ENCODE measurements at regions not wholly inside any gene's neighbourhood (a gene's known extent, or its start where the extent isn't known, plus 50 kb on each side); places are given as distances from the start of the nearest gene placed in this dataset.

DNA sequence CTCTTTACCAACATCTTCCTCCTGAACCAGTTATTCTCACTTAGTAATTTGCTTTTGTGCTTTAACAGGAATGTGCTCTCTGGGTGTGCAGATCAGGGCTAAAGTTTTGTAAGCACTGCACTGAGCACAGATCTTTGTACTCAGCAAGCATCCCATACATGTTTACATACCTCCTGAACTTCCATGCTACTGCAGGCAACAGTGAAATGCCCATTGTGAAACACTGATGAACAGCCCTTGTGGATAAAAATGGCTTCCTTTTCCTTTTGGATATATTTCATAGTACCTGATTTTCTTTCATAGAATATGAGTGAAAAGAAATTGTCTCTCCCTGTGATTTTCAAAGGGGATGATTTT lies 855.9 kb downstream of the MCTP2 start:
- Histone ChIP-seq H3K36me3 (ENCODE audit: insufficient read depth, low read length) (no peaks in the 10 kb centered on the region), H3K4me1 (ENCODE audit: insufficient read depth, low read length) (no peaks in the 10 kb centered on the region), H2AFZ (ENCODE audit: low read depth, low read length) (no peak overlapping the region), H3K27me3 (ENCODE audit: insufficient read depth, low read length) (no peaks in the 10 kb centered on the region), H3K9me3 (ENCODE audit: low read length) (no peaks in the 10 kb centered on the region), H3K4me3 (ENCODE audit: low read length) (no peak overlapping the region)

DNA sequence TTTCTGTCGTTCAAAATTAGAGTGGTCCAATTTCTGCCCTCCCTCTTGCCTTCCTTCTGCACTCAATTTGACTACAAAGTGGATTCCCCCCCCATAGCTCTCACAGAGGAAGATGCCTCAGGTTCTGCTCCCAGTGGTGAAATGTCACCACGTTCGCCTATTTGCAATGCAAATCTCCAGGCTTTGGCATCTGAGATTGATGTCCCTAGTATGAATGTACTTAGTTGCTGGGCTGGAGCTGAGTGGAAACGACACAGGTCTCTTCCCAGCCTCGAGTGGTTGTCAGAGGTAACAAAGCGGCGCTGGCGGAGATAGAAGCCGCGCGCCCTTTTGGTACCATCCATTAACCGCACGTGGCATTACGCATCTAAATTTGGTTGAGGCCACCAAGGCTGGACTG lies 860.1 kb downstream of the MCTP2 start:
- no peaks in the 10 kb centered on the region for H3K4me1 ChIP-seq (ENCODE audit: insufficient read depth, low read length)
- no peak overlapping the region for H3K4me3 ChIP-seq (ENCODE audit: low read length)
- H3K9me3 ChIP-seq (ENCODE audit: low read length): no peaks in the 10 kb centered on the region
- H3K36me3 ChIP-seq (ENCODE audit: insufficient read depth, low read length): no peaks in the 10 kb centered on the region
- no peak overlapping the region for H2AFZ ChIP-seq (ENCODE audit: low read depth, low read length)
- no peaks in the 10 kb centered on the region for H3K27me3 ChIP-seq (ENCODE audit: insufficient read depth, low read length)

DNA sequence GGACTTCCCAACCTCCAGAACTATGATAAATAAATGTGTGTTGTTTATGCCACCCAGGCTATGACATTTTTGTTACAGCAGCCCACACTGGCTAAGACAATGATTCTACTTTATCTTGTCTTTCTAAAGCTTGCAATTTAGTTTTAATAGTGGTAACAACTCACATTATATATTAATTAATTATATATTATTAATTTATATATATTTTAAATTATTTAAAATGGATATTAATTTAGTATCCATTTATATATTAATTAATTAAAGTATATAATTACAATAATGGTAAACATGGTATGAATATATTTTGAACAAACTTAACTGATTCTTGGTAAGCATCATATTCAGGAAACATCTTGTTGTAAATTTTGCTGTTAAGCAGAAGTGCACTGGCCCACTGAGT lies 863.9 kb downstream of the MCTP2 start:
- H3K27me3 ChIP-seq (ENCODE audit: insufficient read depth, low read length): no peaks in the 10 kb centered on the region
- no peak overlapping the region for H2AFZ ChIP-seq (ENCODE audit: low read depth, low read length)
- no peak overlapping the region for H3K4me3 ChIP-seq (ENCODE audit: low read length)
- H3K36me3 ChIP-seq (ENCODE audit: insufficient read depth, low read length): no peaks in the 10 kb centered on the region
- no peaks in the 10 kb centered on the region for H3K9me3 ChIP-seq (ENCODE audit: low read length)
- H3K4me1 ChIP-seq (ENCODE audit: insufficient read depth, low read length): no peaks in the 10 kb centered on the region

DNA sequence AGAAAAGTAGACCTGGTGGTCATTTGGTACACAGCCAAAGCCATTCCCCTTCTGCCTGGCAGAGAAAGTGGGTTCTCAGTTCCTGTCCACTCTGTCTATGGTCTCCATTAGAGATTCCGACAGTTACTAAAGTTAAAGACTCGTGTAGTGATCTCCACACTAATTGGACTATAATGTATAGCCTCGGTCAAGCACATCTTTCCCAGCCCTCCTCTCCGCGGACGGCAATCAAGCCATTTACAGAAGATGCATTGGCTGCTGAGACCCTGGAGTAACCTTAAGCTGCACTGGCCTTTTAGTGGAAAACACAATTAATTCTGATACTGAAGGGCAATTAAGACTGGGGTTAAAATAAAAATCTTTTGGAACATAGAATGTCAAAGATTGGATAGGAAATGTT lies 865.3 kb downstream of the MCTP2 start:
- Histone ChIP-seq H3K4me1 (ENCODE audit: insufficient read depth, low read length) (no peaks in the 10 kb centered on the region), H2AFZ (ENCODE audit: low read depth, low read length) (no peak overlapping the region)

DNA sequence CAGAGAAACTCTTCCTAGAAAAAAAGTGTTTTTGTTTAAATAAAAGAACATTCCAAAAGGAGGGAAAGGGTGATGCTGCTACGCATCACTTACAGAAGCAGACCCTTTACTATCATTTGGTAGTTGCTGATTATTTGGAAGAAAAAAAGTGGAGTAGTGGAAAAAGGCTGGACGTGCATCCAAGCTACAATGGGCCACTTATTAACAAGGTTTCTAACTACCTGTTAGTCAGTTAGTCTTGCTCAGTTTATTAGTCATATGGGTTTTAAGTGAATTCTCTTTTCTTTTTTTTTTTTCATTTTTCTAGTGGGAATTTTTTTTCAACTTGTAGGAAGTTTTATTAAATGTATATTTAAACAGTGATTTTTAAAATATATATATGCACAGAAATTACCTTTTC lies 866.0 kb downstream of the MCTP2 start:
- no peaks in the 10 kb centered on the region for H3K27me3 ChIP-seq (ENCODE audit: insufficient read depth, low read length)
- H2AFZ ChIP-seq (ENCODE audit: low read depth, low read length): no peak overlapping the region
- H3K9me3 ChIP-seq (ENCODE audit: low read length): no peaks in the 10 kb centered on the region
- H3K4me1 ChIP-seq (ENCODE audit: insufficient read depth, low read length): no peaks in the 10 kb centered on the region
- H3K4me3 ChIP-seq (ENCODE audit: low read length): no peak overlapping the region
- H3K36me3 ChIP-seq (ENCODE audit: insufficient read depth, low read length): no peaks in the 10 kb centered on the region

More for the DNA sequence above, 865.3 kb downstream of the MCTP2 start:
- no peaks in the 10 kb centered on the region for H3K27me3 ChIP-seq (ENCODE audit: insufficient read depth, low read length)
- no peaks in the 10 kb centered on the region for H3K36me3 ChIP-seq (ENCODE audit: insufficient read depth, low read length)
- no peaks in the 10 kb centered on the region for H3K9me3 ChIP-seq (ENCODE audit: low read length)
- H3K4me3 ChIP-seq (ENCODE audit: low read length): no peak overlapping the region

DNA sequence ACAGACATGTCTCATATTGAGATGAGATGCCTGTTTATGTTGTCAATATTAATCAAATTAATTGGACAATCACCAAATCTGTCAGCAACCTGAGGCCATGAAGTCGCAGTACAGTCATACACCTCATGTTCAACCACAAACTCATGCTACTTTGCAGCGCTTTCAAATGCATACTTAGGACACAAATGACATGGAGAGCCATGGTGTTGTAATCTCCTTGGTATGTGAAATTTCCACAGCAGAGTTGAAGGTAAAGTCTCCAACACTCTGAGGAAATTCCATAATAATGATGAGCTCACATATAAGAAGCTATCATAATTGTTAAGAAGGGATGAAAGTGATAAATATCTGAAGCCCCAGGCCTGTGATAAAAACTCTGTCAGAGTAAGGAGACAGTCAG lies 873.9 kb downstream of the MCTP2 start:
- Histone ChIP-seq H3K4me1 (ENCODE audit: insufficient read depth, low read length) (no peaks in the 10 kb centered on the region), H3K9me3 (ENCODE audit: low read length) (no peaks in the 10 kb centered on the region), H3K36me3 (ENCODE audit: insufficient read depth, low read length) (no peaks in the 10 kb centered on the region), H2AFZ (ENCODE audit: low read depth, low read length) (no peak overlapping the region), H3K4me3 (ENCODE audit: low read length) (no peak overlapping the region), H3K27me3 (ENCODE audit: insufficient read depth, low read length) (no peaks in the 10 kb centered on the region)

GRCh38 chr15:95106801-95107200 lies 875.4 kb downstream of the MCTP2 start:
- H3K36me3 ChIP-seq (ENCODE audit: insufficient read depth, low read length): no peaks in the 10 kb centered on the region
- no peaks in the 10 kb centered on the region for H3K4me1 ChIP-seq (ENCODE audit: insufficient read depth, low read length)
- no peaks in the 10 kb centered on the region for H3K9me3 ChIP-seq (ENCODE audit: low read length)
- H2AFZ ChIP-seq (ENCODE audit: low read depth, low read length): no peak overlapping the region
- H3K27me3 ChIP-seq (ENCODE audit: insufficient read depth, low read length): no peaks in the 10 kb centered on the region
- no peak overlapping the region for H3K4me3 ChIP-seq (ENCODE audit: low read length)

DNA sequence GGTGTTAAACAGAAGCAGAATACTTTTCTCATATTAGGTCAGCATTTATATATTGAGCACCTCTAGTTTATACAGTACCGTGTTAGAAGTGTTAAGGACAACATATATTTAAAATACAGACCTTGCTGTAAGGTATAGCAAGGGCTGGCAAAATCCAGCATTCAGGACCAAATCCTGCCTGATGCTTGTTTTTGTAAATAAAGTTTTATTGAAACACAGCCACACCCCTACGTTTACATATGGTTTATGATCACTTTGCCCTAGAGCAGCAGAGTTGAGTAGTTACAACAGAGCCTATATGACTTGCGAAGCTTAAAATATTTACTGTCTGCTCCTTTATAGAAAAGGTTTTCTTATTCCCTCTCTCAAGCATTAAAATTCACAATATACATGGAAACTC lies 877.3 kb downstream of the MCTP2 start:
- H3K27me3 ChIP-seq (ENCODE audit: insufficient read depth, low read length): no peaks in the 10 kb centered on the region
- no peaks in the 10 kb centered on the region for H3K9me3 ChIP-seq (ENCODE audit: low read length)
- H3K4me1 ChIP-seq (ENCODE audit: insufficient read depth, low read length): no peaks in the 10 kb centered on the region
- no peak overlapping the region for H3K4me3 ChIP-seq (ENCODE audit: low read length)
- no peak overlapping the region for H2AFZ ChIP-seq (ENCODE audit: low read depth, low read length)
- no peaks in the 10 kb centered on the region for H3K36me3 ChIP-seq (ENCODE audit: insufficient read depth, low read length)

- Histone ChIP-seq H3K36me3 (ENCODE audit: insufficient read depth, low read length) (no peaks in the 10 kb centered on the region), H3K4me3 (ENCODE audit: low read length) (no peak overlapping the region), H3K9me3 (ENCODE audit: low read length) (no peaks in the 10 kb centered on the region), H3K27me3 (ENCODE audit: insufficient read depth, low read length) (no peaks in the 10 kb centered on the region), H2AFZ (ENCODE audit: low read depth, low read length) (no peak overlapping the region), H3K4me1 (ENCODE audit: insufficient read depth, low read length) (no peaks in the 10 kb centered on the region)
Measured at GRCh38 chr15:95111969-95112368, 880.6 kb downstream of the MCTP2 start.

- Histone ChIP-seq H3K9me3 (ENCODE audit: low read length) (no peaks in the 10 kb centered on the region), H2AFZ (ENCODE audit: low read depth, low read length) (no peak overlapping the region), H3K27me3 (ENCODE audit: insufficient read depth, low read length) (no peaks in the 10 kb centered on the region), H3K4me1 (ENCODE audit: insufficient read depth, low read length) (no peaks in the 10 kb centered on the region), H3K4me3 (ENCODE audit: low read length) (no peak overlapping the region), H3K36me3 (ENCODE audit: insufficient read depth, low read length) (no peaks in the 10 kb centered on the region)
Measured at GRCh38 chr15:95113041-95113440, 881.7 kb downstream of the MCTP2 start.

DNA sequence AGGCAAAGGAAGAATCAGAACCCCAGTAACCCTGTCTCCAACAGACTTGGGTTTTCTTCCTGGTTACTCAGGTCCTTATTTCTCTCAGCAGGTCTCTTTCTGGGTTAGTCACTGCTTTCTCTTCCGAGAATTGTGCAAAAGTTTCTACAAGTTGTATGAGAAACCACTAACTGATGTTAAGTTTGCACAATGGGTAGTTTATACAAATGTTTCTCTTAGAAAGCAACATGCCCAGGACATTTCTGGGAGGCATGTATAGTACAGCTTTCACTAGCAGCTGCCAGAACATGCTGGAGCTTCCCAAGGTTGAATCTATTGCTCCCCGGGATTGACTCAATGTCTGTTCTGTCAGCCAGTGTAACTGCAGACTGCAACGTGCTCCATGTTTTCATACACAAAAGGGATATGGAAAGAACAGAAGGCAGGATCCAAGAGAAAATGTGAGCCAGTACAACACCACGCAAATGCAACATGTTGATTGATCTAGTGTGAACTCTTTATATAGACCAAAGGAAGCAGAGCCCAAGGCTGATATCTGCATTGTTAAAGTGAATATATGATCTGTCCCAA lies 887.8 kb downstream of the MCTP2 start:
- Histone ChIP-seq H3K9me3 (ENCODE audit: low read length) (no peaks in the 10 kb centered on the region), H3K36me3 (ENCODE audit: insufficient read depth, low read length) (no peaks in the 10 kb centered on the region), H3K4me3 (ENCODE audit: low read length) (no peak overlapping the region), H3K4me1 (ENCODE audit: insufficient read depth, low read length) (no peaks in the 10 kb centered on the region), H2AFZ (ENCODE audit: low read depth, low read length) (no peak overlapping the region), H3K27me3 (ENCODE audit: insufficient read depth, low read length) (no peaks in the 10 kb centered on the region)

- Histone ChIP-seq H3K4me1 (ENCODE audit: insufficient read depth, low read length) (no peaks in the 10 kb centered on the region), H3K4me3 (ENCODE audit: low read length) (no peak overlapping the region), H3K9me3 (ENCODE audit: low read length) (no peaks in the 10 kb centered on the region), H3K36me3 (ENCODE audit: insufficient read depth, low read length) (no peaks in the 10 kb centered on the region), H3K27me3 (ENCODE audit: insufficient read depth, low read length) (no peaks in the 10 kb centered on the region), H2AFZ (ENCODE audit: low read depth, low read length) (no peak overlapping the region)
Measured at GRCh38 chr15:95120595-95120994, 889.2 kb downstream of the MCTP2 start.

DNA sequence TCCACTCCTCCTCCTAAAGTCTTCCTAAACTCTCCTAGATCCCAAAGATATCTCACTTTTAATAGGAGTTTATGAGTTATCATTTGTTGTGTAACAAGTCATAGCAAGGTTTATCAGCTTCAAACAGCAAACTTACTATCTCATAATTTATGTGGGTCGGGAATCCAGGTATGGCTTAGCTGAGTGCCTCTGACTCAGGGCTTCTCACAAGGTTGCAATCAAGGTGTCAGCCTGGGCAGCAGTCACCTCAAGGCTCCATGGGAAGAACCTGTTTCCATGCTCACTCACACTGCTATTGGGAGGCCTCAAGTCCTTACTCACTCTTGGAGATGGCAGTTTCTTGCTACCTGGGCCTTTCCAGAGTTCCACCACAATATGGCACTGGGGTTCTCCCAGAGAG lies 889.8 kb downstream of the MCTP2 start:
- Histone ChIP-seq H3K36me3 (ENCODE audit: insufficient read depth, low read length) (no peaks in the 10 kb centered on the region), H3K9me3 (ENCODE audit: low read length) (no peaks in the 10 kb centered on the region), H3K4me1 (ENCODE audit: insufficient read depth, low read length) (no peaks in the 10 kb centered on the region), H2AFZ (ENCODE audit: low read depth, low read length) (no peak overlapping the region), H3K27me3 (ENCODE audit: insufficient read depth, low read length) (no peaks in the 10 kb centered on the region), H3K4me3 (ENCODE audit: low read length) (no peak overlapping the region)

DNA sequence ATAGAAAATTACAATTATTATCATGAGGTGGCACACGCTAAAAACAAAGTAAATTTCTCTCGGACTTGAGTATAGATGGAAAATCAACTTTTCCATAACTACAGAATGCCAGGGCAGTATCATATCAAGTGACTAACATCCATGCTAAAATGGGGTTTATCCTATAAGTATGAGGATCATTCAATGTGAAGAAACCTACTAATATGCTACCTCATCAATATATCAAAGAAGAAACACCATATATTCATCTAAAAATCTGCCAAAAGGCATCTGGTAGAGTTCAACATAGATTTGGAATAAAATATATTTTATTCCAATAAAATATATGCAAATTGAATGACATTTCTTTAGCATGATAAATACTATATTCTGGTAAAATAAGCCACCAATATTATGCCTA lies 894.4 kb downstream of the MCTP2 start:
- Histone ChIP-seq H3K36me3 (ENCODE audit: insufficient read depth, low read length) (no peaks in the 10 kb centered on the region), H3K9me3 (ENCODE audit: low read length) (no peaks in the 10 kb centered on the region), H3K27me3 (ENCODE audit: insufficient read depth, low read length) (no peaks in the 10 kb centered on the region), H3K4me1 (ENCODE audit: insufficient read depth, low read length) (no peaks in the 10 kb centered on the region), H2AFZ (ENCODE audit: low read depth, low read length) (no peak overlapping the region), H3K4me3 (ENCODE audit: low read length) (no peak overlapping the region)

Data from neuron (in vitro differentiated cells).